Amygdala (tissue), 56 donors: ENCODE measurements at regions not wholly inside any gene's neighbourhood (a gene's known extent, or its start where the extent isn't known, plus 50 kb on each side); places are given as distances from the start of the nearest gene placed in this dataset.

Experiments used
- DNase-seq, 56 donors: peaks; one replicate each; lab custom pipeline; 2025; lab: John Stamatoyannopoulos, UW

GRCh38 chr12:67927815-67928214, 61.4 kb upstream of the IFNG-AS1 start:
- DNase-seq = no peak

- DNase-seq = no peak
Measured at GRCh38 chr12:67928621-67929383, 60.4 kb upstream of the IFNG-AS1 start.

- DNase-seq = no peak
Measured at GRCh38 chr12:67929384-67929772, 59.9 kb upstream of the IFNG-AS1 start.

- no peak for DNase-seq
Measured at GRCh38 chr12:67937822-67938221, 51.4 kb upstream of the IFNG-AS1 start.
